H1 (cell line): ENCODE measurements at regions not wholly inside any gene's neighbourhood (a gene's known extent, or its start where the extent isn't known, plus 50 kb on each side); places are given as distances from the start of the nearest gene placed in this dataset.

Experiments used
- CTCF ChIA-PET: fragments of 300-600 bp; sonication (Branson Sonifier 250); formaldehyde crosslinking; loops from one replicate; lab custom pipeline; 2021; ENCODE audit not compliant: partially characterized antibody; lab: Charles Lee
- POLR2A ChIA-PET: fragments of 300-600 bp; sonication (Branson Sonifier 250); formaldehyde crosslinking; loops from one replicate; lab custom pipeline; 2021; ENCODE audit warnings: inconsistent platforms; ENCODE audit not compliant: partially characterized antibody; lab: Charles Lee
- DNase-seq, 2 experiments: peaks; one replicate each; pipeline versions ENCODE4 v3.0.0 to v3.0.0-alpha.2; 2010 to 2022; ENCODE audit warnings: low spot score in 2 of 2, low read depth in 1 of 2, mixed read lengths in 1 of 2
- FAIRE-seq: peaks from 2 replicates; lab custom pipeline; 2011; peaks lifted over from hg19 to GRCh38; lab: Jason Lieb, UNC
- H2AFZ ChIP-seq: 2 replicates; pipeline ENCODE4 v1.8.1; 2012; ENCODE audit warnings: low read length, inconsistent platforms
- H2AK5ac ChIP-seq: 2 replicates; pipeline ENCODE4 v1.6.1; 2013; ENCODE audit warnings: low read depth, low read length
- H2BK120ac ChIP-seq: replicated peaks from 2 replicates; pipeline ENCODE3; 2013; ENCODE audit warnings: low read depth, low read length, inconsistent platforms
- H2BK12ac ChIP-seq: 2 replicates; pipeline ENCODE4 v1.6.1; 2013; ENCODE audit warnings: low read depth, low read length
- H2BK15ac ChIP-seq: 2 replicates; pipeline ENCODE4 v1.6.1; 2013; ENCODE audit warnings: low read length
- H2BK20ac ChIP-seq: 2 replicates; pipeline ENCODE4 v1.6.1; 2013; ENCODE audit warnings: low read length
- H2BK5ac ChIP-seq: 2 replicates; pipeline ENCODE4 v1.6.1; 2013; ENCODE audit warnings: low read depth, low read length
- H3K14ac ChIP-seq: 2 replicates; pipeline ENCODE4 v1.6.1; 2013; ENCODE audit warnings: inconsistent platforms; ENCODE audit not compliant: insufficient read length
- H3K18ac ChIP-seq: 2 replicates; pipeline ENCODE4 v1.6.1; 2013; ENCODE audit warnings: low read length; ENCODE audit errors: extremely low read depth
- H3K23ac ChIP-seq: 2 replicates; pipeline ENCODE4 v1.6.1; 2013; ENCODE audit warnings: inconsistent platforms; ENCODE audit not compliant: insufficient read length
- H3K23me2 ChIP-seq: 2 replicates; pipeline ENCODE4 v1.6.1; 2013; ENCODE audit warnings: low read depth, low read length
- H3K27ac ChIP-seq: 2 replicates; pipeline ENCODE4 v1.6.1; 2011; ENCODE audit warnings: low read depth, low read length, inconsistent platforms
- H3K27me3 ChIP-seq, 4 experiments: replicated peaks in 1 of 4; 1 replicate in 1 of 4; 2 replicates in 3 of 4; pipeline versions ENCODE4 v1.6.1 to v1.8.1; 2011 to 2013; ENCODE audit warnings: low read length in 3 of 4, mild to moderate bottlenecking in 3 of 4, inconsistent platforms in 2 of 4, mixed read lengths in 2 of 4, moderate library complexity in 1 of 4; ENCODE audit not compliant: control insufficient read depth in 3 of 4, insufficient read depth in 3 of 4; ENCODE audit errors: extremely low read depth in 1 of 4
- H3K36me3 ChIP-seq, 4 experiments: 2 replicates each; pipeline versions ENCODE4 v1.6.1 to v1.8.1; 2011 to 2013; ENCODE audit warnings: mild to moderate bottlenecking in 4 of 4, low read length in 3 of 4, moderate library complexity in 2 of 4, control low read depth in 1 of 4, inconsistent platforms in 1 of 4; ENCODE audit not compliant: insufficient read depth in 4 of 4, control insufficient read depth in 2 of 4
- H3K4ac ChIP-seq: replicated peaks from 2 replicates; pipeline ENCODE3; 2013; ENCODE audit warnings: low read length, low read depth, mixed read lengths, inconsistent platforms; ENCODE audit not compliant: insufficient read length
- H3K4me1 ChIP-seq, 4 experiments: replicated peaks in 1 of 4; 1 replicate in 1 of 4; 2 replicates in 3 of 4; pipeline versions ENCODE4 v1.6.1 to v1.8.1; 2011 to 2013; ENCODE audit warnings: low read length in 3 of 4, inconsistent platforms in 2 of 4, mixed read lengths in 1 of 4; ENCODE audit not compliant: insufficient read depth in 4 of 4, control insufficient read depth in 3 of 4
- H3K4me2 ChIP-seq, 2 experiments: 2 replicates each; pipeline versions ENCODE4 v1.6.1 to v1.8.1; 2011 to 2013; ENCODE audit warnings: low read depth in 2 of 2, low read length in 2 of 2, control low read depth in 1 of 2, inconsistent platforms in 1 of 2, mild to moderate bottlenecking in 1 of 2; ENCODE audit not compliant: insufficient read depth in 1 of 2
- H3K4me3 ChIP-seq, 4 experiments: fragments of 200-600, 300-600 bp in 1 of 4; sonication (generic), shearing (Covaris generic), sonication (Bioruptor Twin) in 1 of 4; 2 replicates each; pipeline versions ENCODE4 v1.5.1 to v1.8.1; 2011 to 2016; ENCODE audit warnings: low read length in 4 of 4, low read depth in 3 of 4, control low read depth in 2 of 4, inconsistent platforms in 2 of 4, mild to moderate bottlenecking in 2 of 4, mixed read lengths in 1 of 4, moderate library complexity in 1 of 4; ENCODE audit not compliant: insufficient read depth in 2 of 4; ENCODE audit errors: extremely low read depth in 1 of 4
- H3K56ac ChIP-seq: replicated peaks from 2 replicates; pipeline ENCODE3; 2013; ENCODE audit warnings: low read depth, mild to moderate bottlenecking, mixed read lengths, low read length, inconsistent platforms; ENCODE audit not compliant: insufficient read length
- H3K79me1 ChIP-seq: 2 replicates; pipeline ENCODE4 v1.6.1; 2013; ENCODE audit warnings: low read depth, low read length, control low read depth
- H3K79me2 ChIP-seq, 2 experiments: 2 replicates each; pipeline versions ENCODE4 v1.6.1 to v1.8.1; 2012 to 2013; ENCODE audit warnings: low read length in 2 of 2, mild to moderate bottlenecking in 2 of 2, inconsistent platforms in 1 of 2; ENCODE audit not compliant: insufficient read depth in 2 of 2, control insufficient read depth in 1 of 2
- H3K9ac ChIP-seq, 4 experiments: replicated peaks in 1 of 4; 1 replicate in 1 of 4; 2 replicates in 3 of 4; pipeline versions ENCODE4 v1.6.1 to v1.8.1; 2011 to 2013; ENCODE audit warnings: low read depth in 3 of 4, low read length in 3 of 4, control low read depth in 2 of 4, mild to moderate bottlenecking in 2 of 4, moderate library complexity in 2 of 4, inconsistent platforms in 1 of 4; ENCODE audit errors: extremely low read depth in 1 of 4
- H3K9me3 ChIP-seq, 2 experiments: 2 replicates each; pipeline versions ENCODE4 v1.6.1 to v1.8.1; 2012 to 2013; ENCODE audit warnings: mild to moderate bottlenecking in 2 of 2, moderate library complexity in 2 of 2, control low read depth in 1 of 2, inconsistent platforms in 1 of 2, low read depth in 1 of 2, low read length in 1 of 2, mixed read lengths in 1 of 2; ENCODE audit not compliant: insufficient read depth in 2 of 2
- H4K20me1 ChIP-seq, 2 experiments: replicated peaks in 1 of 2; 2 replicates each; pipeline versions ENCODE3 to v1.8.1; 2011 to 2013; ENCODE audit warnings: inconsistent platforms in 2 of 2, low read length in 2 of 2, mild to moderate bottlenecking in 1 of 2; ENCODE audit not compliant: insufficient read depth in 2 of 2, control insufficient read depth in 1 of 2
- H4K5ac ChIP-seq: 2 replicates; pipeline ENCODE4 v1.6.1; 2013; ENCODE audit warnings: low read length, low read depth, mixed read lengths, inconsistent platforms; ENCODE audit not compliant: insufficient read length
- H4K8ac ChIP-seq: 2 replicates; pipeline ENCODE4 v1.8.0; 2013; ENCODE audit warnings: mild to moderate bottlenecking, moderate library complexity, low read length, inconsistent platforms; ENCODE audit not compliant: insufficient read depth; ENCODE audit errors: extremely low read depth
- H4K91ac ChIP-seq: replicated peaks from 2 replicates; pipeline ENCODE3; 2013; ENCODE audit warnings: low read length, mixed read lengths, inconsistent platforms; ENCODE audit not compliant: insufficient read length
- BRCA1 ChIP-seq: IDR thresholded peaks from 2 replicates; pipeline ENCODE4 v1.6.1; 2012; ENCODE audit warnings: low read depth, low read length, improper control_type of control experiment
- CEBPB ChIP-seq: IDR thresholded peaks from 2 replicates; pipeline ENCODE4 v1.6.1; 2012; ENCODE audit warnings: low read depth, low read length
- E2F6 ChIP-seq: IDR thresholded peaks from 2 replicates; pipeline ENCODE4 v1.6.1; 2012; ENCODE audit warnings: inconsistent platforms
- GABPA ChIP-seq: IDR thresholded peaks from 2 replicates; pipeline ENCODE4 v1.6.1; 2011; ENCODE audit warnings: mild to moderate bottlenecking, low read length, moderate library complexity, borderline replicate concordance; ENCODE audit not compliant: insufficient read depth
- KDM4A ChIP-seq: IDR thresholded peaks from one replicate; pipeline ENCODE4 v1.7.1; 2012; ENCODE audit warnings: low read depth, mild to moderate bottlenecking, moderate library complexity, low read length, inconsistent platforms; ENCODE audit not compliant: severe bottlenecking
- RNF2 ChIP-seq: fragments of 200-900, 300-1000 bp; sonication (generic); IDR thresholded peaks from 2 replicates; pipeline ENCODE4 v1.7.1; 2016; ENCODE audit warnings: borderline replicate concordance, low read depth, mild to moderate bottlenecking, antibody characterized with exemption, low read length; ENCODE audit not compliant: poor library complexity, severe bottlenecking; ENCODE audit errors: missing control alignments
- RXRA ChIP-seq: IDR thresholded peaks from 2 replicates; pipeline ENCODE4 v1.6.1; 2011; ENCODE audit warnings: low read depth, mild to moderate bottlenecking, low read length, moderate library complexity; ENCODE audit not compliant: insufficient read depth
- SIX5 ChIP-seq: IDR thresholded peaks from 2 replicates; pipeline ENCODE4 v1.6.1; 2011; ENCODE audit warnings: mild to moderate bottlenecking, low read depth, low read length
- TCF12 ChIP-seq: IDR thresholded peaks from 2 replicates; pipeline ENCODE4 v1.6.1; 2011; ENCODE audit warnings: low read depth, mild to moderate bottlenecking, low read length
- WGBS, 2 experiments: shearing (Covaris generic) in 1 of 2; methylation state at CpG; one replicate each; pipeline versions ENCODE4 v1.1.6 to v1.1.7; 2013 to 2015; ENCODE audit warnings: low lambda C conversion rate in 2 of 2, mixed read lengths in 2 of 2, inconsistent platforms in 1 of 2, low coverage in 1 of 2, missing lambda C conversion rate in 1 of 2; ENCODE audit not compliant: insufficient replicate concordance in 2 of 2, insufficient coverage in 1 of 2, insufficient read length in 1 of 2; ENCODE audit errors: extremely low coverage in 1 of 2, missing lambda C conversion rate in 1 of 2; 5-methylcytosine and 5-hydroxymethylcytosine counted together

GRCh38 chr12:71063087-71063486 lies 94.7 kb downstream of the TSPAN8 start:
- no peaks in the 10 kb centered on the region for H3K4me1 ChIP-seq
- no peak overlapping the region for H3K18ac ChIP-seq
- H2AFZ ChIP-seq, result no peak overlapping the region
- H4K91ac ChIP-seq, result no peak overlapping the region
- no peak overlapping the region for H3K9ac ChIP-seq
- no peak overlapping the region for H3K4me2 ChIP-seq
- H3K27me3 ChIP-seq, result no peaks in the 10 kb centered on the region
- H3K23me2 ChIP-seq, result no peaks in the 10 kb centered on the region
- H3K79me1 ChIP-seq, result no peaks in the 10 kb centered on the region
- H3K23ac ChIP-seq, result no peak overlapping the region
- no peak overlapping the region for H3K4me3 ChIP-seq
- no peak for DNase-seq
- POLR2A ChIA-PET, result no interaction called here
- H4K8ac ChIP-seq, result no peak overlapping the region
- no peak for FAIRE-seq
- no peaks in the 10 kb centered on the region for H3K9me3 ChIP-seq
- H4K5ac ChIP-seq, result no peak overlapping the region
- no peak overlapping the region for H2BK20ac ChIP-seq
- H3K56ac ChIP-seq, result no peak overlapping the region
- H3K79me2 ChIP-seq, result no peaks in the 10 kb centered on the region
- H2AK5ac ChIP-seq, result no peak overlapping the region
- no peak overlapping the region for H2BK5ac ChIP-seq
- TF ChIP-seq TCF12 (no peak), SIX5 (no peak), KDM4A (no peak), RXRA (no peak), RNF2 (no peak), CEBPB (peak; percentile 69; the same call in 1 of the 2 replicates), E2F6 (no peak), GABPA (no peak), BRCA1 (no peak)
- H3K27ac ChIP-seq, result no peak overlapping the region
- no peak overlapping the region for H2BK15ac ChIP-seq
- no peak overlapping the region for H2BK120ac ChIP-seq
- 66% methylated on average over 7 of the region's 7 CpGs; no CpG with 5 or more reads in 1 of the 2 experiments for WGBS, 2 experiments
- CTCF ChIA-PET, result interaction anchor here (0.8 kb wide), 1 partner anchor 174 kb away, joined by 3 read pairs; no protein-coding TSS in a partner anchor
- no peak overlapping the region for H2BK12ac ChIP-seq
- no peaks in the 10 kb centered on the region for H4K20me1 ChIP-seq
- H3K4ac ChIP-seq, result no peak overlapping the region
- no peaks in the 10 kb centered on the region for H3K36me3 ChIP-seq
- no peak overlapping the region for H3K14ac ChIP-seq
